ENCODE measurements at regions not wholly inside any gene's neighbourhood (a gene's known extent, or its start where the extent isn't known, plus 50 kb on each side); places are given as distances from the start of the nearest gene placed in this dataset.
"Not testable (repeated sequence)": the region's sequence is repeated elsewhere in the genome, so short reads cannot be mapped to it uniquely, and the experiment has no call there.

GRCh38 chr18:70576276-70577022 lies 287.6 kb downstream of the SOCS6 start:
- DNase-seq, result no peak
- Mint-ChIP-seq H3K36me3 (no peaks in the 10 kb centered on the region), H3K4me1 (no peaks in the 10 kb centered on the region), H3K4me3 (no peak overlapping the region), H3K9me3 (peaks cover 0 to 9% (median 3%) of the 10 kb centered on the region in 7 donors), H3K27ac (no peak overlapping the region), H3K27me3 (ENCODE audit: low read depth in 3 of 3) (peaks cover 0 to 2% (median 2%) of the 10 kb centered on the region in 3 donors)
- Histone ChIP-seq H3K27ac (ENCODE audit: low read depth in 1 of 2, low read length in 2 of 2) (no peak overlapping the region), H3K27me3 (ENCODE audit: control insufficient read depth in 2 of 2, insufficient read depth in 2 of 2, low read length in 2 of 2) (no peaks in the 10 kb centered on the region), H4K20me1 (ENCODE audit: insufficient read depth, low read length) (no peaks in the 10 kb centered on the region), H3K4me1 (ENCODE audit: control insufficient read depth in 1 of 2, insufficient read depth in 2 of 2, low read length in 2 of 2) (no peaks in the 10 kb centered on the region), H3K4me3 (replicated peaks in 1 of 3; ENCODE audit: low read depth in 2 of 3, low read length in 3 of 3) (no peak overlapping the region), H3K9me3 (replicated peaks in 1 of 2; ENCODE audit: control insufficient read depth in 1 of 2, insufficient read depth in 1 of 2, low read length in 2 of 2) (no peaks in the 10 kb centered on the region), H3K79me2 (ENCODE audit: insufficient read depth, low read length) (no peaks in the 10 kb centered on the region), H3K9ac (ENCODE audit: insufficient read depth, low read length, poor library complexity, severe bottlenecking) (no peak overlapping the region), H2AFZ (ENCODE audit: insufficient read depth, low read depth, low read length, poor library complexity, severe bottlenecking) (no peak overlapping the region), H3K4me2 (replicated peaks; ENCODE audit: extremely low read depth, low read length, poor library complexity, severe bottlenecking) (no peak overlapping the region), H3K36me3 (replicated peaks in 1 of 2; ENCODE audit: control insufficient read depth in 1 of 2, insufficient read depth in 2 of 2, low read length in 2 of 2) (no peaks in the 10 kb centered on the region)
- 96% methylated on average over 4 of the region's 9 CpGs for WGBS (ENCODE audit: insufficient coverage)
- TF ChIP-seq, protein P1, sequence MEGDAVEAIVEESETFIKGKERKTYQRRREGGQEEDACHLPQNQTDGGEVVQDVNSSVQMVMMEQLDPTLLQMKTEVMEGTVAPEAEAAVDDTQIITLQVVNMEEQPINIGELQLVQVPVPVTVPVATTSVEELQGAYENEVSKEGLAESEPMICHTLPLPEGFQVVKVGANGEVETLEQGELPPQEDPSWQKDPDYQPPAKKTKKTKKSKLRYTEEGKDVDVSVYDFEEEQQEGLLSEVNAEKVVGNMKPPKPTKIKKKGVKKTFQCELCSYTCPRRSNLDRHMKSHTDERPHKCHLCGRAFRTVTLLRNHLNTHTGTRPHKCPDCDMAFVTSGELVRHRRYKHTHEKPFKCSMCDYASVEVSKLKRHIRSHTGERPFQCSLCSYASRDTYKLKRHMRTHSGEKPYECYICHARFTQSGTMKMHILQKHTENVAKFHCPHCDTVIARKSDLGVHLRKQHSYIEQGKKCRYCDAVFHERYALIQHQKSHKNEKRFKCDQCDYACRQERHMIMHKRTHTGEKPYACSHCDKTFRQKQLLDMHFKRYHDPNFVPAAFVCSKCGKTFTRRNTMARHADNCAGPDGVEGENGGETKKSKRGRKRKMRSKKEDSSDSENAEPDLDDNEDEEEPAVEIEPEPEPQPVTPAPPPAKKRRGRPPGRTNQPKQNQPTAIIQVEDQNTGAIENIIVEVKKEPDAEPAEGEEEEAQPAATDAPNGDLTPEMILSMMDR (IDR thresholded peaks at IDR 0.05), result no peak
- intact Hi-C loops (cut with micrococcal nuclease), result no loop called here

DNA sequence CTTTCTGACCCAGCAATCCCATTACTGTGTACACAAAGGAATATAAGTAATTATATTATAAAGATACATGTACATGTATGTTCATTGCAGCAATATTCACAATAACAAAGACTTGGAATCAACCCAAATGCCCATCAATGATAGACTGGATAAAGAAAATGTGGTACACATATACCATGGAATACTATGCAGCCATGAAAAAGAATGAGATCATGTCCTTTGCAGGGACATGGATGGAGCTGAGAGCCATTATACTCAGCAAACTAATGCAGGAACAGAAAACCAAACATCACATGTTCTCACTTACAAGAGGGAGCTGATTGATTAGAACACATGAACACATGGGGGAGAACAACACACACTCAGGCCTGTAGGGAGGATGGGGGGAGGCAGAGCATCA lies 286.1 kb downstream of the SOCS6 start:
- not testable (repeated sequence) for H3K4me1 Mint-ChIP-seq

DNA sequence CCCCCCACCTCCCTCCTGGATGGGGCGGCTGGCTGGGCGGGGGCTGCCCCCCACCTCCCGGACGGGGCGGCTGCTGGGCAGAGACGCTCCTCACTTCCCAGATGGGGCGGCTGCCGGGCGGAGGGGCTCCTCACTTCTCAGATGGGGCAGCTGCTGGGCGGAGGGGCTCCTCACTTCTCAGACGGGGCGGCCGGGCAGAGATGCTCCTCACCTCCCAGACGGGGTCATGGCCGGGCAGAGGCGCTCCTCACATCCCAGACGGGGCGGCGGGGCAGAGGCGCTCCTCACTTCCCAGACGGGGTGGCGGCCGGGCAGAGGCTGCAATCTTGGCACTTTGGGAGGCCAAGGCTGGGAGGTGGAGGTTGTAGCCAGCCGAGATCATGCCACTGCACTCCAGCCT lies 280.8 kb downstream of the SOCS6 start:
- H3K79me2 ChIP-seq (ENCODE audit: insufficient read depth, low read length); H3K27ac Mint-ChIP-seq; H3K4me3 Mint-ChIP-seq; intact Hi-C loops (cut with micrococcal nuclease); H3K36me3 Mint-ChIP-seq; H3K27ac ChIP-seq (ENCODE audit: low read depth in 1 of 2, low read length in 2 of 2); DNase-seq; H3K9ac ChIP-seq (ENCODE audit: insufficient read depth, low read length, poor library complexity, severe bottlenecking); H4K20me1 ChIP-seq (ENCODE audit: insufficient read depth, low read length); H3K9me3 ChIP-seq (replicated peaks in 1 of 2; ENCODE audit: control insufficient read depth in 1 of 2, insufficient read depth in 1 of 2, low read length in 2 of 2); H3K27me3 Mint-ChIP-seq (ENCODE audit: low read depth in 3 of 3); H2AFZ ChIP-seq (ENCODE audit: insufficient read depth, low read depth, low read length, poor library complexity, severe bottlenecking); H3K4me2 ChIP-seq (replicated peaks; ENCODE audit: extremely low read depth, low read length, poor library complexity, severe bottlenecking); H3K4me1 ChIP-seq (ENCODE audit: control insufficient read depth in 1 of 2, insufficient read depth in 2 of 2, low read length in 2 of 2); H3K4me1 Mint-ChIP-seq; H3K27me3 ChIP-seq (ENCODE audit: control insufficient read depth in 2 of 2, insufficient read depth in 2 of 2, low read length in 2 of 2); H3K36me3 ChIP-seq (replicated peaks in 1 of 2; ENCODE audit: control insufficient read depth in 1 of 2, insufficient read depth in 2 of 2, low read length in 2 of 2); H3K4me3 ChIP-seq (replicated peaks in 1 of 3; ENCODE audit: low read depth in 2 of 3, low read length in 3 of 3): not testable (repeated sequence)
- peaks cover 5 to 21% (median 6%) of the 10 kb centered on the region in 7 donors for H3K9me3 Mint-ChIP-seq
- WGBS (ENCODE audit: insufficient coverage), result 94% methylated on average over 13 of the region's 24 CpGs

More for the DNA sequence above, 286.1 kb downstream of the SOCS6 start:
- H3K4me2 ChIP-seq (replicated peaks; ENCODE audit: extremely low read depth, low read length, poor library complexity, severe bottlenecking); H3K27ac Mint-ChIP-seq; H3K79me2 ChIP-seq (ENCODE audit: insufficient read depth, low read length); H3K9me3 ChIP-seq (replicated peaks in 1 of 2; ENCODE audit: control insufficient read depth in 1 of 2, insufficient read depth in 1 of 2, low read length in 2 of 2); H3K4me3 ChIP-seq (replicated peaks in 1 of 3; ENCODE audit: low read depth in 2 of 3, low read length in 3 of 3); H3K9me3 Mint-ChIP-seq; H3K9ac ChIP-seq (ENCODE audit: insufficient read depth, low read length, poor library complexity, severe bottlenecking); H2AFZ ChIP-seq (ENCODE audit: insufficient read depth, low read depth, low read length, poor library complexity, severe bottlenecking); H3K4me1 ChIP-seq (ENCODE audit: control insufficient read depth in 1 of 2, insufficient read depth in 2 of 2, low read length in 2 of 2); H3K36me3 ChIP-seq (replicated peaks in 1 of 2; ENCODE audit: control insufficient read depth in 1 of 2, insufficient read depth in 2 of 2, low read length in 2 of 2); H4K20me1 ChIP-seq (ENCODE audit: insufficient read depth, low read length); H3K4me3 Mint-ChIP-seq; DNase-seq; H3K36me3 Mint-ChIP-seq; H3K27me3 ChIP-seq (ENCODE audit: control insufficient read depth in 2 of 2, insufficient read depth in 2 of 2, low read length in 2 of 2); H3K27me3 Mint-ChIP-seq (ENCODE audit: low read depth in 3 of 3); intact Hi-C loops (cut with micrococcal nuclease); H3K27ac ChIP-seq (ENCODE audit: low read depth in 1 of 2, low read length in 2 of 2): not testable (repeated sequence)

Data from CD14-positive monocyte (primary cell).